ENCODE measurements at regions not wholly inside any gene's neighbourhood (a gene's known extent, or its start where the extent isn't known, plus 50 kb on each side); places are given as distances from the start of the nearest gene placed in this dataset.

DNA sequence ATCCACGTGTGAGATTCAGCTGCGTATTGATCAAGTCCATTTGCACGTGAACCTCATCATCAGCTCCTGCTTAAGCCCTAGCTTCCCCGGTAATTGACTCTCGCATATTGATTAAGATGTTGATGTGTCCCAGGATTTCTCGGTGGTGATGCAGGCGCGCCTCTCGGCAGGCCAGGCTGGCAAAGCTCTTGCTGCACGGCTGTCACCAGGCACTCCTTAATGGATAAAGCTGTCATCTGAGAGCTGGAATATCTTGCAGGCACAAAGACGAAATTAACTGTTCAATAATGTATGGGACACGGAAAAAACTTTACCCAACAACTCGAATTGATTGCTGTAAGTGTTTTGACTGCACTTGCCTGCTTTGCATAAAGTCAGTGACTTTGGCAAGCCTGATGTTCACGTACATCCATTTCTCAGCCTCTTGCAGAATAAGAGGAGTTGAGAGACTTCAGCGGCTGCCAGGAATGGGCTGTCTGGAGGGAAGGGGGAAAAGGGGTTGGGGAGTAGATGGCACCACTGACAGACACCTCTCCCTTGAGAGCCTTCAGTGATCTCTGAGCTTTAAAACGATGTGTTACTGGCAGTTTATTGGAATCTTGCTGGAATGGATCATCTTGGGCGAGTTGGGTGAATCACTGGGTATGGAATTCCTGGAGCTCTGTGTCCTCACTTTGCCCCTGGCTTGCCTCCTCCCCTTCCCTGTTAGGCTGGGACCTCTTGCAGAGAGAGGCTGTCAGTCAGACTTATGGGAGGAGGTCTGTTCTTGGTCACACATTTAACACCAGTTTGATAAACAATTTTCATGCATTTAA lies 650.3 kb downstream of the CCDC171 start:
- peak; percentile 46 for DNase-seq (ENCODE audit: low read depth)
- H3K4me3 ChIP-seq (ENCODE audit: low read depth, low read length), result no peak overlapping the region
- TF ChIP-seq, protein P1, sequence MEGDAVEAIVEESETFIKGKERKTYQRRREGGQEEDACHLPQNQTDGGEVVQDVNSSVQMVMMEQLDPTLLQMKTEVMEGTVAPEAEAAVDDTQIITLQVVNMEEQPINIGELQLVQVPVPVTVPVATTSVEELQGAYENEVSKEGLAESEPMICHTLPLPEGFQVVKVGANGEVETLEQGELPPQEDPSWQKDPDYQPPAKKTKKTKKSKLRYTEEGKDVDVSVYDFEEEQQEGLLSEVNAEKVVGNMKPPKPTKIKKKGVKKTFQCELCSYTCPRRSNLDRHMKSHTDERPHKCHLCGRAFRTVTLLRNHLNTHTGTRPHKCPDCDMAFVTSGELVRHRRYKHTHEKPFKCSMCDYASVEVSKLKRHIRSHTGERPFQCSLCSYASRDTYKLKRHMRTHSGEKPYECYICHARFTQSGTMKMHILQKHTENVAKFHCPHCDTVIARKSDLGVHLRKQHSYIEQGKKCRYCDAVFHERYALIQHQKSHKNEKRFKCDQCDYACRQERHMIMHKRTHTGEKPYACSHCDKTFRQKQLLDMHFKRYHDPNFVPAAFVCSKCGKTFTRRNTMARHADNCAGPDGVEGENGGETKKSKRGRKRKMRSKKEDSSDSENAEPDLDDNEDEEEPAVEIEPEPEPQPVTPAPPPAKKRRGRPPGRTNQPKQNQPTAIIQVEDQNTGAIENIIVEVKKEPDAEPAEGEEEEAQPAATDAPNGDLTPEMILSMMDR (IDR thresholded peaks at IDR 0.05; ENCODE audit: control insufficient read depth, extremely low read depth, insufficient read depth), result no peak

DNA sequence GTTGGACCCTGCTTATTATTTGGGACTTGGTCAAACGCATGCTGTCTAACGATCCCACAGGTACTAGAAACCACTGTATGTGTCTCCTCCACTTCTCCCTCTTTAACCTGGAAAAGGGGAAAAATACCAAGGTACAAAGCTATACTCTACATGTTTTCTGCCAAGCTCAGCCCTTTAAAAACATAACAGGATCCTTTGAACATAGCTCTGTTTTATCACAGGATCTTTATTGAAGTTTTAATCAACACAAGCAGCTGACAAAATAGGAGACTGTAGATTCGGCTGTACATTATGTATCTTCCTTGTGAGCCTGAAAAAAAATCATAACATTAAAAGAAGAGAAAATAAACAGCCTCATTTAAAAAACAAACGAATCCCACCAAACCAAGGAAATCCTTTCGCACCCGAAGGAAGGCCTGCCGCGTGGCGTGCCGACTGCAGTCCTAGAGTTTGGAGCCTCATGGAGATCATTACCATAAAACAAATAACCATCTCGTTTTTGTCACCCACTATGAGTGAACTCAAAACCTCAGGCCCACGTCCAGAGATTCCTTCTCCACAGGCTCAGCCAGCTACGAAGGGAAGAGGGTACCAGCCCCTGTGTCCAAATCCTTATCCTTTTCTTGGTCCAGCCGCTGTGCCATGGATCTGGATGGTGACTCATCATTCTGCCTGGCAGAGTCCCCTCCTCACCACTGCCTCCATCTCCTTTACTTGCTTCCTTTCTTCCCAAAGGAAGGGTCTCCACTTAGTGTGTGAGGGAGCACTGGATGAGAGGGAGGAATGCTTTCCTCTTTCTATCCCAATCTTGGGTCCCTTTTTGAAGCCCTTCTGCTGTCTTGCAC lies 651.1 kb downstream of the CCDC171 start:
- TF ChIP-seq, protein P1 (IDR thresholded peaks at IDR 0.05; ENCODE audit: control insufficient read depth, extremely low read depth, insufficient read depth), result no peak
- no peak overlapping the region for H3K4me3 ChIP-seq (ENCODE audit: low read depth, low read length)
- peak; percentile 75 for DNase-seq (ENCODE audit: low read depth)

DNA sequence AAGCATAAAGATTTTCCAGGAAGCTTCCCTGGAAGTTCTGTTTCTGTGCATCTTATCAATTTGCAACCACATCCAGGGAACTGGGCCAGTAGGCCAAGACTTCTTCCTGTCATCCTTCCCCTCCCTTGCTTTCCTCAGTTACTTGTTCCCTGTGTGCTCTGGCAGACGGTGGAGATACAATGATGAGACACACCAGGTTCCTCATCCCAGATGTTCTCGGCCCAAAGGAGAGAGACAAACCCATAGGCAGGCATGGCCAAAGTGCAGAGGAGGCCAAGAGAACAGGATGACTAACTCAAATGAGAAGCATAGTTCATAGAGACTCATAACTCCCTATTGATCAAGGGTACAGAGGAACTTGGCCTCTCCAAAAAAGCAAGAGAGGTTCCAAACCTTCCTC lies 652.6 kb downstream of the CCDC171 start:
- DNase-seq (ENCODE audit: low read depth), result no peak
- TF ChIP-seq, protein P1 (IDR thresholded peaks at IDR 0.05; ENCODE audit: control insufficient read depth, extremely low read depth, insufficient read depth), result no peak
- H3K4me3 ChIP-seq (ENCODE audit: low read depth, low read length), result no peak overlapping the region

DNA sequence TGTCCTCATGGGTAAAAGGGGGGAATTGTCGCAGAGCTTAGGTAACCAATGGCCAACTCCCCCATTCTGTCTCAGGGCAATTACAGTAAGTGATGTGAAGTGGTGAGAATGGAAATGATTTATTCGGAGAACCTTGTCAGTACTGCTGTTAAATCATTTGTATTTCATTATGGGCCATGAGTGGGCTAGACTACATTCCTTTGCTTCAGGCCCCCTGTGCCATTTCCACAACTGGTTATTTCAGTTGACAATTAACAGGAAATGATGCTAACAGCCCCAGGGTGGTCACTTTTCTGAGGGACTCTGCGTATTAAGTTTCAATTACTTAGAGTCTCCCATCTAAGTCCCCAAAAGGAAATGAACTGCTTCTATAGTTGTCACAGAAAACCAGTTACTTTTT lies 653.7 kb downstream of the CCDC171 start:
- TF ChIP-seq, protein P1 (IDR thresholded peaks at IDR 0.05; ENCODE audit: control insufficient read depth, extremely low read depth, insufficient read depth), result no peak
- no peak for DNase-seq (ENCODE audit: low read depth)
- H3K4me3 ChIP-seq (ENCODE audit: low read depth, low read length), result no peak overlapping the region

DNA sequence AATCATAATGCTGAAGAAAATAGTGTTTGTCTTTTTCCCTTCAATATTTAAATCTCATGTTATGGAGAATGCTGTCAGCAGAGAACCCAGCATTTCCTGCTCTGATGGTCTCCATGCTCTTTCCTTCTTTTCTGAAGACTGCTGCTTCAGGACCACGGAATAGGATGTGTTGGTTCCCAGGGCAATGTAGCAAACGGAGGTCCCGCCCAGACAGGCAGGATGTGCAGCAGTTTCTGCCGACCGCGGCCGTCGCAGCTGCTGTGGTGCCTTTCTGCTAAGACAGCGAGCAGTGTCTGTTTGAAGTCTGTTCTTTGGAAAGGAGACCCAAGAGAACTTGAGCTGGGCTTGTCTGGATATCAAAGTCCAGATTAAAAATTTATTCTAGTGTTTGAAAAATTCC lies 654.3 kb downstream of the CCDC171 start:
- no peak overlapping the region for H3K4me3 ChIP-seq (ENCODE audit: low read depth, low read length)
- DNase-seq (ENCODE audit: low read depth), result no peak
- TF ChIP-seq, protein P1 (IDR thresholded peaks at IDR 0.05; ENCODE audit: control insufficient read depth, extremely low read depth, insufficient read depth), result no peak

DNA sequence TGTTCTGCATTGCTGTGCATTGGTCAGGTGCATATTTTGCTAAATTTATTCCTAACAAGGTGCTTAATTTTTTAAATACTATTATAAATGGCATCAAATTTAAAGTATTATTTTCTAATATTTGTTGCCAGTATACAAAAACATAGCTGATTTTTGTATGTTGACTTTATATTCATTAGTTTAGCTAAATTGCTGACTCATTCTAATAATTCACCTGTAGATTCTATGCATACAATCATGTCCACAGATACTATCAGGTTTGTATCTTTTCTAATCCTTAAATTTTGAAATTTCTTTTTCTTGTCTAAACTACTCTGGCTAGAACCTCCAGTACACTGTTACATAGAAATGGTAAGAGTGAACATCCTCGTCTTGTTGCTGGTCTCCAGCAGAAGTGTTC lies 657.6 kb downstream of the CCDC171 start:
- DNase-seq (ENCODE audit: low read depth), result no peak
- H3K4me3 ChIP-seq (ENCODE audit: low read depth, low read length), result no peak overlapping the region
- TF ChIP-seq, protein P1 (IDR thresholded peaks at IDR 0.05; ENCODE audit: control insufficient read depth, extremely low read depth, insufficient read depth), result no peak
